ENCODE measurements at regions not wholly inside any gene's neighbourhood (a gene's known extent, or its start where the extent isn't known, plus 50 kb on each side); places are given as distances from the start of the nearest gene placed in this dataset.

- H3K9me1 ChIP-seq (ENCODE audit: control insufficient read depth, insufficient read depth, low read length): no peaks in the 10 kb centered on the region
- H3K4me1 ChIP-seq (replicated peaks in 1 of 2; ENCODE audit: control insufficient read depth in 2 of 2, insufficient read depth in 2 of 2, low read length in 2 of 2): no peaks in the 10 kb centered on the region
- ATAC-seq (no peak), DNase-seq (ENCODE audit: extremely low read depth in 1 of 4, low spot score in 3 of 4) (no peak), FAIRE-seq (no peak)
- intact Hi-C loops (cut with micrococcal nuclease) (no loop called here), in situ Hi-C loops (cut with MboI) (no loop called here)
- H4K20me1 ChIP-seq (replicated peaks; ENCODE audit: control insufficient read depth, insufficient read depth, low read length): no peaks in the 10 kb centered on the region
- 0% methylated on average over 4 of the region's 4 CpGs for WGBS (ENCODE audit: insufficient coverage, low coverage, missing lambda C conversion rate)
- H3K9ac ChIP-seq (ENCODE audit: insufficient read depth in 1 of 2, low read depth in 2 of 2, low read length in 2 of 2): no peak overlapping the region
- TF ChIP-seq RBM34 (IDR thresholded peaks at IDR 0.05; ENCODE audit: borderline replicate concordance, insufficient read depth, low read length) (no peak), PTRF (tag; IDR thresholded peaks at IDR 0.05) (no peak), ZHX1 (conservative IDR thresholded peaks at IDR 0.05; ENCODE audit: low read length) (no peak), ZNF184 (CRISPR knock-in tag; IDR thresholded peaks at IDR 0.05) (no peak), MYC (IDR thresholded peaks at IDR 0.05; ENCODE audit: low read depth, low read length) (no peak), MYC (CRISPR knock-in tag; IDR thresholded peaks at IDR 0.05; ENCODE audit: borderline replicate concordance, low read depth) (no peak), SLC30A9 (CRISPR knock-in tag; IDR thresholded peaks at IDR 0.05) (no peak), LEF1 (IDR thresholded peaks at IDR 0.05) (no peak)
- H3K4me2 ChIP-seq (ENCODE audit: insufficient read depth, low read length): no peak overlapping the region
- no TSS peak for BruUV-seq (replicated peaks)
- H2AFZ ChIP-seq (ENCODE audit: low read depth, low read length): no peak overlapping the region
- ChIA-PET CTCF (ENCODE audit: low intra/inter-chr PET ratio) (no interaction called here), POLR2A (no interaction called here)
- H3K27ac ChIP-seq (ENCODE audit: extremely low read depth, low read depth, low read length): no peak overlapping the region
- H3K36me3 ChIP-seq (ENCODE audit: control insufficient read depth, insufficient read depth, low read length): no peaks in the 10 kb centered on the region
- H3K9me3 ChIP-seq (replicated peaks; ENCODE audit: control insufficient read depth, insufficient read depth, low read depth, low read length): no peaks in the 10 kb centered on the region
- no peaks in the 10 kb centered on the region for H3K27me3 ChIP-seq (ENCODE audit: control insufficient read depth in 2 of 2, insufficient read depth in 2 of 2, low read length in 2 of 2)
- H3K79me2 ChIP-seq (ENCODE audit: control insufficient read depth, insufficient read depth, low read length): no peaks in the 10 kb centered on the region
- H3K4me3 ChIP-seq: no peak overlapping the region
Observed at GRCh38 chr18:75742516-75742915, 315.0 kb upstream of the SMIM21 start.

All from K562 (cell line).